ENCODE measurements at regions not wholly inside any gene's neighbourhood (a gene's known extent, or its start where the extent isn't known, plus 50 kb on each side); places are given as distances from the start of the nearest gene placed in this dataset.
A peak's percentile ranks its signal among the peaks of the same experiment; 100 is the strongest.

DNA sequence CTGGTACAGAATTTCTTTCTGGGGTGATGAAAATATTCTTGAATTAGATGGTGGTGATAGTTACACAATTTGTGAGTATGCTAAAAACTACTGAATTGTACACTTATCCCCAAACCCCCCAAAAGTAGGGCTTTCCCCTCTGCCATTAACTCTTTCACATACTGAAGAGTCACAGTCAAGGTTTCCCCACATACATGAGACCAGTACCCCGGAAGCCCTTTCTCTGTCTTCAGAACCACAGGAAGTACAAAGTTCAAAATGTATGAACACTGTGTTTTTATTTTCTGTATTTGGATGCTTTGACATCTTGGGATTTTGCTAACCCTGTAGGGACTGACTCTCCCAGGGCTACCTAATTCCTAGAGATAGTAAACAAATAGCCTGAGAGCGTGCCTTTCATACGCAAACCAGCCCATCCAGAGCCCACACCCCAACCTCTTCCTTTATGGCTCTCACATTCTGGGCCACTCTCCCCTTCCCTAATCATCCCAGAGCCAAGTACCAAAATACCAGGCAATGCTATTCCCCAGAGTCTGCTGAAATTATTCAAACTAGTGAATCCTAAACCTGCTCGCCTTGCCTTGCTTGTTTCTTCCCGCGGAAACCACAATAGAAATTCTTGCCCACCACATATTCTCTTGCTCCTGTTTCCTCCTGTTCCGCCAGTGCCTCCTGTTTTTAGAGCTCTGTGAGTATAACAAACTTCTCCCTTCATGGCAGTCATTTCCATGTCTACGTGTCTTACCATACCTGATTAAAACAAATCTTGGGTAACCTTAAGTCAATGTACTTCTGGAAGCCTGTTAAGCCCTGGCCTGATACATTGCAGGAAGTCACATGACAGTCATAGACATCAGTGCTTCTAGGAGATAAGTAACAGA, 524.8 kb downstream of the FUT8 start:
- no peak for DNase-seq

DNA sequence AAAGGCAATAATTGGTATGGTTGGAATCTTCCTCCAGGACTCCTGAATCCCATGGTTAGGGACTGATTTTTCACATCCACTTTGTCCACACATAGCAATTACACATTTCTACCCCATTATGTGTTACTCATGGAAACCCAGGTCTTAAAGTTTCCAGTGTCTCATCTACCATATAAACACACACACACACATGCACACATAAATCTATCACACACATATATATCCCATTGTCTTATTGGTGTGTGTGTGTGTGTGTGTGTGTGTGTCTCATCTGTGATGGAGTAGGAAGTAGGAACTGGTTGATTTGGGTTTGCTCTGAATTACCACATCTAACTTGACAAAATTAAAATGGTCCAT, 525.4 kb downstream of the FUT8 start:
- no peak for DNase-seq

DNA sequence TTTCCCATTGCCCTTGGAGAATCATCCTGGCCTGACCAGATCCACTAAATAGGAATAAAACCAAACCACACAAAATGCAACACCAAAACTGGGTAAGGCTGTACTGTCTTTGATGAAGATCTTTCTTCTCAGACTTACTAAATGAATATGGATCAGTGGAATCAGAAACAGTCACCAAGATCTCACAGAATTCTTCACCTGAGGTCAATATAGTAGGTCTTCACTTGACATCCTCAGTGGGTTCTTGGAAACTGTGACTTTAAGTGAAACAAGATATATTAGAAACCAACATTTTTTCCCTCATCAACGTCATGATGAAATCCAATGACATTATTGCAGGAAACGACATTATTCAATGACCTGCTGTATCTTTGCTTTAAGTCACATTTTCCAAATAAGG, 526.2 kb downstream of the FUT8 start:
- no peak for DNase-seq

DNA sequence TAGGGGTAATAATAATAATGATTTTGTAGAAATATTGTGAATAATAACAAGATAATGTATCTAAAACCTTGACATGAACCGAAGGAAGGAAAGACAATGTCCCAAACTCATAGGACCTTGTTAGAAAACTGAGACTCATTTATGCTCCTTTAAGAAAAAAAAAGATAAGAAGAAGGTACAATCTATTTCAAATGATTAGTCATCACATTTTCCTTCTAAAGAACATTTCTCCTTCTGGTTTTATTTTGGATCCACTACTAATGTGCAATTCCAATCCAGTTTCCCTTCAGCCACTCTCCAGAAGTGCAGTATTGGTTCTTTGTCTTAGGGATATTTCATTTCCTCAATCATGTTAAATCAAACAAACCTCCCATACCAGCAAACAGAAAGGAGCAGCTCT, 526.7 kb downstream of the FUT8 start:
- DNase-seq: no peak

DNA sequence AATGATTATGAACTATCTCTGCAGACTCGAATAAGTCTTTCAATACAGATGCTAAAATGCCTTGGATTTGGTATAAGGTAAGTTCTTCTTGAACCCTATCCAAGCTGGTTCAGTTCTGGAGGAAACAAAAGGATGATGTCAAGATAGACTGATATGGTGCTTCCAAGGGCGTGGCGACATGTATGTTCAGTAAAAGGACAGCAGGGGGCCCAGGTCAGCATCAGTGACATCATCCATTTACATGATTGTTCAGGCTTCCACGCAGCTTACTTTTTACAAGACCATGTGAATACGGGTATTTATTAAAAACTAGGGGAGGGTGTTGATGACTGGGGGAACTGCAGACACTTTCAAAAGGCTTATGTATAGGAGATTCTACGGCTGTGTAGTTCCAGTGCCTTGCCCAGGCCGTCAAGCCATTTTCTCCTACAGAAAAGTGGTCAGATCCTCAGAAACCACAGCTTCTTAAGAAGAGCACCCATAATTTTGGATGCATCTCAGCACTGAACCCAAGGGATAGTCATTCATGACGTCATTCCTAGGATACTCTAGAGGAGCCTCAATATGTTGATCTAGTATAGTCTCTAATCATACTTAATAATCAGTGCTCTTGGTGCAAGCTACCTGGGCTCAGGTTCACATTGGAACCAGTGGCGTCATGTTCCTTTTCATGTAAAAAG, 527.7 kb downstream of the FUT8 start:
- DNase-seq: no peak

- DNase-seq: no peak
Observed at GRCh38 chr14:65941091-65941490, 528.6 kb downstream of the FUT8 start.

DNA sequence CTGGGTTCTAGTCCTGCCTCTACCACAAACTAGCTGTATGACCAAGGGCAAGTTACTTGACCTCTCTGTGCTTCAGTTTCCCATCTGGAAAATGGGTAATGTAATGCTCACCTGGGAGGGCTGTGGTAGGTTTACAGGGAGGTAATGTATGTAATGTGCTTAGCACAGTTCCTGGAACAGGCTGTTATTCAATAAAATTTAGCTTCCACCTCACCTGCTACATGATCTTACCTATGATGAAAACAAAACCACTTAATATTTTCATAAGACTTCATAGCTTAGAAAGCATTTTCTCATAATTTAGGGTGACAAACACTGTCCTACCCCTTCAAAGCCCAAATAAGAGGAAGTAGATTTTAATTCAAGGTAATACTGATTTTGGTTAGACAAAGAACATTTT, 530.6 kb downstream of the FUT8 start:
- no peak for DNase-seq

DNA sequence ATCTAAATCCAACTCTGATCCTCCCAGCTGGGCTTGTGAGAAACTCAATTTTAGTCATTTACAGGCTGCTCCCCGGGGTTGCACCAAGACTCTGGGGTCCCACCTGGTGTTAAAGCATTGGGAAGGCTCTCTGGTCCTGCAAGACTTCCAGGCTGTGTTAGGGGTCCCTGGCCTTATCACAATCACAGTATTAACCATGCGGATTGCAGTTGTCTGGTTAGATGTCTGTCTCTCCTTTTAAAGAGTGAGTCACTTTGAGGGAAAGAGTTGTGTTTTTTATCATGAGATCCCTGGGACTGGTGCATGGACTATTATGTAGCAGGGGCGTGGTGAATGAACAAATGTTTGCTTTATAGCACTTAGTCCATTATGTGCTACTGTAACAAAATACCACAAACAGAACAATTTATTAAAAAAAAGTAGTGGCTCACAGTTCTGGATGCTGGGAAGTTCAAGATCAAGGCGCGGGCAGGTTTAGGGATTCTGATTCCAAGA, 531.4 kb downstream of the FUT8 start:
- no peak for DNase-seq

DNA sequence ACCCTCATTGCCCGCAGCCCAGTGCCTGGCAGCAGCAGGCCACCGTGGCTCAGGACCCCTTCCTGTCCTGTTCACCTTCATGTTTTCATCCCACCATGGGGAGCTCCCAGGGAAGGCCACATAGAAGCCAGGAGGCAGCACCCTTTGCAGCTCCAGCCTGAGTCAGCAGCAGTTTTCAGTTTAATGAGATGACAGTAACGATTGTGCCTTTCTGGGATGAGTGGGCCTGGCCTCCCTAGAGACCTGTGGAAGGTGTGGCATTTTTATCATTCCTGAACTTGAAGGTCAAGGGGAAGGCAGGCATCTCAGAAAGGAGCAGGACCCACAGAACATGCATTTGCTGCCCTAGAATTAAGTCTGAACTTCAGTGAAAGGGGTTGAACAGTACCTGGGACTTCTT, 532.8 kb downstream of the FUT8 start:
- no peak for DNase-seq

- no peak for DNase-seq
Observed at GRCh38 chr14:65946494-65946893, 534.0 kb downstream of the FUT8 start.

GRCh38 chr14:65948302-65948701, 535.8 kb downstream of the FUT8 start:
- no peak for DNase-seq

DNA sequence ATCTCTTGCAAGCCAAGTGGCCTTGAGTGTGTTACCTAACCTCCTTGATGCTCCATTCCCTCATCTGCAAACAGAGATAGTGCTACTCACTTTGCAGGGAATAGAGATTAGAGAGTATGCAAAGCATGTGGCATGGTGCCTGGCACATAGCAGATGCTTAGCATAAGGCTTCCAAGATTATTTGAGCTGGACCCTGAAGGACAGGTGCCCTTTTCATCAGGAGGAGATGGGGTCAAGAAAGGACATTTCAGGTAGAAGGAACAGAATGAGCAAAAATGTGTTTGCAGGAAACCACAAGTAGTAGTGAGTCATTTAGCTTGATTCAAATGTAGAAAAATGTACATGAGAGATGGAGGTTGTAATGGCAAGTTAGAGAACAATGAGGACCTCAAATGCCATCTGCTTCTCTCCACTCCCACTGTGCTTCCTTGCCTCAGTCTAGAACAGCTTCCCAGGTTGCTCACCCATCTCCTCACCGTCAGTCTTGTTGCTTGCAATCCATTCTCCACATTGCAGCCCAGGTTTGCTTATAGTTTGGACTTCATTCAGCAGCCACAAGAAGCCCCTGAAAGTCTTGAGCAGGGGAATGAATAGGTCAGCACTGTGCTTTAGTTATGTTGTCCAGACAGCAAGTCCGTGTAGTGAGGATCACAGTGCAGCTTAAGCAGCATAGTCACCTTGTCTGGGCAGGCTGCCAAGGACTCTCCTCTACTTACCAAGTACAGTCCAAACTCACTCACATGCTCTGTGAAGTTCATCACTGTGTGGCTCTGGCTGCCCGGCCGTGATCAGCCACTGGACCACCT, 536.3 kb upstream of the CCDC196 start:
- DNase-seq: no peak

- no peak for DNase-seq
Observed at GRCh38 chr14:65954942-65955341, 531.2 kb upstream of the CCDC196 start.

- DNase-seq: no peak
Observed at GRCh38 chr14:65957631-65958205, 528.5 kb upstream of the CCDC196 start.

- peak; percentile 15 for DNase-seq
Observed at GRCh38 chr14:65958664-65959562, 527.3 kb upstream of the CCDC196 start.

DNA sequence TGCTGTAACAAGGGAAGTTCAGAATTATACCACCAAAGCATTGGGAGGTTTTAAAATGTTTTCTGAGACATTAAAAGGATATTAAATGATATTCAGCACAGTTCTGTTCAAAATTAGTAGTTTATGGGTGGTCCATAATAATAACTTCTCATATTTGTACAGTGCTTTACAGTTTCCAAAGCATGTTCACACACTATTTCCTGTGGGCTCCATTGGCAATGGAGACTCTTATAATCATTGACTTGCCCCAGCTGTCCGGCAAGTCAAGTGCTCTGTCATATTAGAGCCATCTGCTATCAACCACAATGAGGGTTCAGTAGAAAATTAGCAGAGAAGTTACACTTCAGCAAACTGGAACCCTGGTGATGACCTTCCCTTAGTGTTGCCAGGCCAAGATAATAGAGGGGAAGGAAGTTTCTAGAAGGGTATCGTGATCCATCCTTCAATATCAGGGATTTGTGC, 526.6 kb upstream of the CCDC196 start:
- DNase-seq: no peak

DNA sequence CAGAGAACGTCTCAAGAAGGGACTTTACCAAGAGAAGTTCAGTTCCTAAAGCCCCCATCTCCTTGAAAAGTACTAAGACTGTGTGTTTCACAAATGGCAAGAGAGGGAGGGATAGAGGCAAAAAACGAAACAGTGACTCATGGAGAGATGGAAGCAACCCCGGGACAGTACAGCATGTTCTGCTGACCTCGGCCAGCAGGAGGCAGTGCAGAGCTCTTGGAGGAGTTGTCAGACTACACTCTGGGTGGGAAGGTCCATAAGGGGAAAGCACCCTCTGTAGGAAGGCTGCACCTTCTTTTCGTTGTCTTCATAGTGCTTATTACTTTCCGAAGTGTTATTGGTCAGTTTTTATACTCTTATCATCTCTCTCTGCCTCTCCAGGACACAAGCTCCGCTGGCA, 525.2 kb upstream of the CCDC196 start:
- DNase-seq: no peak

- DNase-seq: no peak
Observed at GRCh38 chr14:65962952-65963351, 523.2 kb upstream of the CCDC196 start.

- no peak for DNase-seq
Observed at GRCh38 chr14:65964366-65964765, 521.8 kb upstream of the CCDC196 start.

GRCh38 chr14:65966188-65966587, 520.0 kb upstream of the CCDC196 start:
- no peak for DNase-seq

DNA sequence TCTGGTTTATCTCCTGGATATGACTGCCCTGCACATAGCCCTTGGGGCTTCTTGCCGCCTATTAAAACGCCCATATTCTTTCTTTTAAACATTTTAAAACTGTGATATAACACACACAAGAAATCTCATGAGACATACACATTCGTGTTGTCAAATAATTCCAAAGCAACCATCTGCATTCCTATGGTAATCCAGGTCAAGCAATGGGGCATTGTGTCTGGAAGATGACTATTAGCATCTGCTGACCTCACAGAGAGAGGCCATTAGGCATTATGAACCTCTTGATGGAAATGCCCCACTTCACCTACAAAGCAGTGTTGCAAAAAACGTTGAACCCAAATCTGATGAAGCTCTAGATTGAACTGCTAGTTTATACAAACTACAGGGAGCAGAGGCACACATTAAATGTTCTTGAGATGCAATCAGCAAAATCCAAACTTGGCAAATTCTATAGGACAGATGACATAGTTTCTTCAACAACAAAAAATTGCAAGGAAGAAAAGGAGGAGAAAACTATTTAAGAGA, 513.8 kb upstream of the CCDC196 start:
- no peak for DNase-seq

- no peak for DNase-seq
Observed at GRCh38 chr14:65972891-65973290, 513.3 kb upstream of the CCDC196 start.
